HepG2 (cell line): ENCODE measurements at regions not wholly inside any gene's neighbourhood (a gene's known extent, or its start where the extent isn't known, plus 50 kb on each side); places are given as distances from the start of the nearest gene placed in this dataset.

Experiments used
- ATAC-seq: fragments of 200-7000 bp; cut with Tn5 transposase; 3 replicates; pipeline ENCODE4 v1.9.1; 2020; ENCODE audit warnings: mild to moderate bottlenecking, moderate library complexity
- BruUV-seq: library from RNA; stranded (reverse); fragments of 400-500 nt; replicated peaks from 2 replicates; lab custom pipeline; 2021; lab: Mats Ljungman, UMichigan
- CTCF ChIA-PET: fragments of 300-600 bp; formaldehyde crosslinking; extraction: SDS; loops from one replicate; lab custom pipeline; 2021; ENCODE audit warnings: low total read pairs, inconsistent platforms, low intra/inter-chr PET ratio; lab: Yijun Ruan, JAX
- POLR2A ChIA-PET: fragments of 350-600 bp; sonication (Branson Sonifier 250); formaldehyde crosslinking; loops from one replicate; lab custom pipeline; 2020; ENCODE audit warnings: antibody characterized with exemption, inconsistent platforms; lab: Yijun Ruan, JAX
- DNase-seq: peaks from one replicate; pipeline ENCODE4 v3.0.0-alpha.2; 2015; ENCODE audit warnings: low spot score
- FAIRE-seq: peaks from 3 replicates; lab custom pipeline; 2011; peaks lifted over from hg19 to GRCh38; lab: Jason Lieb, UNC
- H2AFZ ChIP-seq: one replicate; pipeline ENCODE4 v1.6.1; 2011; ENCODE audit warnings: low read length, inconsistent platforms
- H3K27ac ChIP-seq: fragments of 300-600 bp; 3 replicates; pipeline ENCODE4 v1.8.0; 2011; ENCODE audit warnings: mixed run types, mild to moderate bottlenecking, mixed read lengths, low read length, inconsistent platforms; ENCODE audit not compliant: insufficient read depth; ENCODE audit errors: extremely low read length
- H3K27me3 ChIP-seq, 2 experiments: fragments of 200-600 bp in 1 of 2; 2 replicates in 1 of 2; 3 replicates in 1 of 2; pipeline versions ENCODE4 v1.6.0 to v1.8.0; 2011; ENCODE audit warnings: low read length in 2 of 2, mild to moderate bottlenecking in 2 of 2, moderate library complexity in 2 of 2, inconsistent platforms in 1 of 2; ENCODE audit not compliant: insufficient read depth in 2 of 2, control insufficient read depth in 1 of 2
- H3K36me3 ChIP-seq, 2 experiments: fragments of 200-600 bp in 1 of 2; replicated peaks in 1 of 2; 2 replicates in 1 of 2; 3 replicates in 1 of 2; pipeline versions ENCODE4 v1.5.1 to v1.8.0; 2011; ENCODE audit warnings: low read length in 2 of 2, inconsistent platforms in 1 of 2; ENCODE audit not compliant: insufficient read depth in 2 of 2, control insufficient read depth in 1 of 2
- H3K4me1 ChIP-seq: 2 replicates; pipeline ENCODE4 v1.5.1; 2012; ENCODE audit warnings: low read length, inconsistent platforms; ENCODE audit not compliant: insufficient read depth
- H3K4me2 ChIP-seq: 2 replicates; pipeline ENCODE4 v1.6.0; 2011; ENCODE audit warnings: low read depth, low read length, inconsistent platforms
- H3K4me3 ChIP-seq, 3 experiments: fragments of 200-600 bp in 1 of 3; sonication (generic), shearing (Covaris generic) in 1 of 3; replicated peaks in 1 of 3; 2 replicates each; pipeline ENCODE4 v1.5.1; 2011 to 2016; ENCODE audit warnings: low read length in 3 of 3, inconsistent platforms in 2 of 3, low read depth in 2 of 3, mild to moderate bottlenecking in 2 of 3, control low read depth in 1 of 3, mixed read lengths in 1 of 3; ENCODE audit not compliant: insufficient read depth in 1 of 3
- H3K79me2 ChIP-seq: one replicate; pipeline ENCODE4 v1.6.1; 2011; ENCODE audit warnings: low read length, inconsistent platforms; ENCODE audit not compliant: insufficient read depth
- H3K9ac ChIP-seq: 2 replicates; pipeline ENCODE4 v1.6.0; 2011; ENCODE audit warnings: mild to moderate bottlenecking, low read depth, low read length, inconsistent platforms; ENCODE audit not compliant: insufficient read depth
- H3K9me3 ChIP-seq: 2 replicates; pipeline ENCODE4 v1.5.1; 2012; ENCODE audit warnings: mild to moderate bottlenecking, low read length
- H4K20me1 ChIP-seq: 2 replicates; pipeline ENCODE4 v1.6.0; 2011; ENCODE audit warnings: inconsistent platforms, mild to moderate bottlenecking, low read length, moderate library complexity; ENCODE audit not compliant: insufficient read depth
- KDM6A ChIP-seq: IDR thresholded peaks from 2 replicates; pipeline ENCODE4 v1.6.1; 2016; ENCODE audit warnings: low read depth
- MIER2 ChIP-seq: IDR thresholded peaks from 2 replicates; pipeline ENCODE4 v1.6.1; 2016; ENCODE audit warnings: missing biosample characterization, missing genetic modification reagents
- NR2C2 ChIP-seq: sonication (generic); formaldehyde crosslinking; IDR thresholded peaks from 2 replicates; pipeline ENCODE4 v1.4.0; 2020; ENCODE audit warnings: missing genetic modification reagents, mild to moderate bottlenecking, moderate library complexity, borderline replicate concordance
- POGK ChIP-seq: sonication (generic); formaldehyde crosslinking; conservative IDR thresholded peaks from 2 replicates; pipeline ENCODE4 v1.8.0; 2022; ENCODE audit warnings: mild to moderate bottlenecking, moderate library complexity, missing genetic modification reagents
- SRSF4 ChIP-seq: fragments of 200-400 bp; formaldehyde crosslinking; IDR thresholded peaks from one replicate; pipeline ENCODE4 v1.6.1; 2018; ENCODE audit warnings: mild to moderate bottlenecking, low read depth, low read length, moderate library complexity; ENCODE audit not compliant: poor library complexity, severe bottlenecking
- ZBTB20 ChIP-seq: sonication (generic); formaldehyde crosslinking; IDR thresholded peaks from 2 replicates; pipeline ENCODE4 v1.8.1; 2023; ENCODE audit warnings: missing genetic modification reagents, low read depth, mild to moderate bottlenecking, borderline replicate concordance
- ZFP1 ChIP-seq: IDR thresholded peaks from 2 replicates; pipeline ENCODE4 v1.6.1; 2016
- ZNF318 ChIP-seq: sonication (generic); formaldehyde crosslinking; IDR thresholded peaks from 2 replicates; pipeline ENCODE4 v1.4.0; 2020; ENCODE audit warnings: mild to moderate bottlenecking, missing genetic modification reagents
- ZNF687 ChIP-seq: sonication (generic); formaldehyde crosslinking; IDR thresholded peaks from 2 replicates; pipeline ENCODE4 v1.5.1; 2020; ENCODE audit warnings: mild to moderate bottlenecking, missing genetic modification reagents, moderate library complexity
- WGBS: methylation state at CpG from one replicate; pipeline ENCODE4 v1.1.6; 2017; ENCODE audit warnings: low lambda C conversion rate; 5-methylcytosine and 5-hydroxymethylcytosine counted together
- in situ Hi-C: cut with HindIII; loops from 2 replicates; pipeline ENCODE4 v1.10.0; 2017; ENCODE audit warnings: low pct_unique_long_range_greater_than_20kb; ENCODE audit not compliant: extremely low pct_ligation_motif_present
- intact Hi-C: fragments of 100-400 bp; cut with micrococcal nuclease; formaldehyde crosslinking; loops from one replicate; pipeline ENCODE4 v1.10.0; 2022; ENCODE audit not compliant: unreplicated experiment

GRCh38 chr14:32015166-32015565 lies 61.9 kb upstream of the ARHGAP5 start:
- ATAC-seq: no peak
- Histone ChIP-seq H3K9ac (no peak overlapping the region), H3K36me3 (no peaks in the 10 kb centered on the region), H2AFZ (no peak overlapping the region), H3K27ac (no peak overlapping the region), H3K4me3 (no peak overlapping the region), H4K20me1 (no peaks in the 10 kb centered on the region), H3K4me1 (peaks cover 20% of the 10 kb centered on the region), H3K27me3 (peaks cover 0 to 4% of the 10 kb centered on the region in 2 experiments; a peak in 1 of 5 replicates), H3K9me3 (no peaks in the 10 kb centered on the region), H3K4me2 (no peak overlapping the region), H3K79me2 (no peaks in the 10 kb centered on the region)
- in situ Hi-C loops: no loop called here
- CTCF ChIA-PET: no interaction called here
- no TSS peak for BruUV-seq
- POLR2A ChIA-PET: no interaction called here
- FAIRE-seq: no peak
- 58% methylated on average over 4 of the region's 4 CpGs for WGBS
- intact Hi-C loops: no loop called here
- no peak for DNase-seq
- TF ChIP-seq ZNF318 (CRISPR knock-in tag) (no peak), KDM6A (CRISPR knock-in tag) (no peak), SRSF4 (no peak), POGK (CRISPR knock-in tag) (no peak), NR2C2 (CRISPR knock-in tag) (no peak), MIER2 (no peak), ZFP1 (no peak), ZNF687 (CRISPR knock-in tag) (no peak), ZBTB20 (CRISPR knock-in tag) (no peak)
